Heart left ventricle (tissue), 13 donors: ENCODE measurements at regions not wholly inside any gene's neighbourhood (a gene's known extent, or its start where the extent isn't known, plus 50 kb on each side); places are given as distances from the start of the nearest gene placed in this dataset.

Source experiments
- POLR2A ChIP-seq, 2 donors: fragments of 450-650 bp; IDR thresholded peaks; one replicate each; pipeline ENCODE4 v1.6.1; 2017; ENCODE audit warnings: antibody characterized with exemption in 2 of 2, mild to moderate bottlenecking in 2 of 2, moderate library complexity in 2 of 2
- TF ChIP-seq, protein P1 (sequence below), 12 donors: fragments of 200-600 bp; sonication (generic) in 4 of 12; IDR thresholded peaks; one replicate each; pipeline versions ENCODE4 v1.5.0 to v1.8.0; 2018 to 2022; ENCODE audit warnings: antibody characterized with exemption in 12 of 12, mild to moderate bottlenecking in 5 of 12
- donor health status: ischemic (EF 13 %, LVEDD 7.1; RV severe dilation, severe dysfunction).
- donor health status: DM: no; HTN: yes; CAD: no.
- donor health status: DM: no; HTN: no; CAD: no.
- donor health status: ischemic (EF 25% LVEDD 6.9; RV normal size, moderate dysfunction).
- donor health status: ischemic (EF 25% LVEDD 5.7; RV mildly dilated, moderate dysfunction).
- donor health status: ischemic (EF 35%, LVEDD 5.7; RV mildly dilated, moderate dysfunction).
- donor health status: nonischemic (EF 11% LVEDD 7.7; RV severe dilation, severe dysfunction).
- donor health status: DM: yes; HTN: yes; CAD: no.
- donor health status: PGD.
- donor health status: ischemic (EF 29% LVEDD 5.4; RV normal size, mild dysfunction).
- donor health status: nonischemic (EF 23%, LVEDD 6.1; RV moderate dilation, normal function).

DNA sequence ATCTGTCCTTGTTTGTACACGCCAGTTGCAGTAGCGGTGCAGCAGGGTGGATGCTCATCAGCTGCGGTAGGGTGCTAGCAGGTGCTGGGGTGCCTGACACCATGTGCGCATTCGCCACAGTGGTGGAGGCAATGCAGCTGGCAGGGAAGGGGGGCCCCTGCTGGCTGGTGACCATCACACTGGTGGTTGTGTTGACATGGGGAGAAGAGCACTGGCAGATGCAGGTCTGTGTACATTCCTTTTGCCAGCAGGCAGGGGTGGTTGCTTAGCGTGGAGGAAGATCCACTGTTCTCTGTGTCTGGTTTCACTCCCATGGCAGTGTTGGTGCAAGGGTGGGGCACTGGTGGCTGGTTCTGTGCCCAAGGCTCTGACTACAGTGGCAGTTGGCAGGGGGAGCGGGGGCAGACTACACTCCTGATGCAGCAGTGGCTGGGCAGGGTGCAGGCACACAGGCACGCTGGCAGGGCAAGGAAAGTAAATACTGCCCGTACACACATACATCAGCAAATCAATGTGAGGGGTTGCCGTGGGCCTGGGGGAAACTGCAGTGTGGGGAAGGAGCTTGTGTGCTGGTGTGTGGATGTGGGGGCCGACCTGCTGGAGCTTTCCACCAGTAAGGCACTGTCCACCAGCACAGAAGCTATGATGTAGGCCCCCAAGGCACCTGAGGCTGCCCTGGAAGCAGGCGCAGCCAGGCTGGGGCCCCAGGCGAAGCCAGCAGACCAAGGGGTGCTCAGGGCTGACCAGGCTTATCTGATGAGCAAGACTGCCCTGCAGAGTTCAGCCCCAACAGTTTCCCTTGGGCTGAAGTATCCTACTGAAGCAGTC, 87.2 kb upstream of the UNC5B start:
- no peak for TF ChIP-seq POLR2A (IDR thresholded peaks at IDR 0.05)
- TF ChIP-seq, protein P1, sequence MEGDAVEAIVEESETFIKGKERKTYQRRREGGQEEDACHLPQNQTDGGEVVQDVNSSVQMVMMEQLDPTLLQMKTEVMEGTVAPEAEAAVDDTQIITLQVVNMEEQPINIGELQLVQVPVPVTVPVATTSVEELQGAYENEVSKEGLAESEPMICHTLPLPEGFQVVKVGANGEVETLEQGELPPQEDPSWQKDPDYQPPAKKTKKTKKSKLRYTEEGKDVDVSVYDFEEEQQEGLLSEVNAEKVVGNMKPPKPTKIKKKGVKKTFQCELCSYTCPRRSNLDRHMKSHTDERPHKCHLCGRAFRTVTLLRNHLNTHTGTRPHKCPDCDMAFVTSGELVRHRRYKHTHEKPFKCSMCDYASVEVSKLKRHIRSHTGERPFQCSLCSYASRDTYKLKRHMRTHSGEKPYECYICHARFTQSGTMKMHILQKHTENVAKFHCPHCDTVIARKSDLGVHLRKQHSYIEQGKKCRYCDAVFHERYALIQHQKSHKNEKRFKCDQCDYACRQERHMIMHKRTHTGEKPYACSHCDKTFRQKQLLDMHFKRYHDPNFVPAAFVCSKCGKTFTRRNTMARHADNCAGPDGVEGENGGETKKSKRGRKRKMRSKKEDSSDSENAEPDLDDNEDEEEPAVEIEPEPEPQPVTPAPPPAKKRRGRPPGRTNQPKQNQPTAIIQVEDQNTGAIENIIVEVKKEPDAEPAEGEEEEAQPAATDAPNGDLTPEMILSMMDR (IDR thresholded peaks at IDR 0.05): peak in 1 of 12 donors; percentile 19
